ENCODE measurements at regions not wholly inside any gene's neighbourhood (a gene's known extent, or its start where the extent isn't known, plus 50 kb on each side); places are given as distances from the start of the nearest gene placed in this dataset.
"Not testable (repeated sequence)": the region's sequence is repeated elsewhere in the genome, so short reads cannot be mapped to it uniquely, and the experiment has no call there.

DNA sequence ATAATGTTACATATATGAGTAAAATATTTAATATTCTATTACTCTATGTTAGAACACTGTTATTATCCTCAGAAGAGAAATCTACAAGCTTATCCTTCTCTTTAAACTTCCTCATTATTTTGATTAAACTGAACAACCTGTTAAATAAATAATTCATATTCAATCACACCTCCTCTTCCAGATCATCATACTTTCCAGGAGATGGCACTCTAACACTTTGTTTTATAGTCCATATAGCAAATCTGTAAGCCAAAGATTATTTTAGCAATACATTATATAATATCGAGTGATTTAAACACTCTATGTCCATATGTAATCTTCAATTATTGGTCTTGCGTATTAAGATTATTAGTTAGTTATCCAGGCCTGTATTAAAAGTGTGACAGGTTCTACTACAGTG is 694.1 kb downstream of the ANKRD7 start:
- peak in 1 of 2 experiments; percentile 4 for DNase-seq (ENCODE audit: low read depth in 1 of 2, low spot score in 2 of 2)
- H3K4me1 ChIP-seq (replicated peaks): no peaks in the 10 kb centered on the region

DNA sequence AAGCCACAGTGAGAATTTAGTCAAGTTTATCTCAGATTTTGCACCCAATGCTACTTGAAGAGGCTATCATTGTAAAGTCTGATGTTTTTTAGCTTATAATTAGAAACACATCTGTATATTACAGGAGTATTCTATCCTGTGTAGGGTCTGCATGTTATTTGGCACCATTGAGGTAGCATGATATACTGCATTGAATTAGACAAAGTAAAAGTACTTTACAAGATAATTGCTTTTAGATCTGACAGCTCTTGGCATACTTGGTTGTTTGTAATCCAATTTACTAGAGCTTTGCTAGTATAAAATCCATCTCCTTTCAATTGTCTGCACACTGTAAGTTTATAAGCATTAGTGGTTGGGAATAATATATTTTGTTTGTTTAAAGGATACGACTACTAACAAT is 714.3 kb downstream of the ANKRD7 start:
- no peak overlapping the region for H3K27ac ChIP-seq
- H3K4me3 ChIP-seq: no peak overlapping the region
- no peaks in the 10 kb centered on the region for H3K4me1 ChIP-seq (replicated peaks)
- no peaks in the 10 kb centered on the region for H3K9me3 ChIP-seq (replicated peaks)
- no peaks in the 10 kb centered on the region for H3K27me3 ChIP-seq (replicated peaks)
- DNase-seq (ENCODE audit: low read depth in 1 of 2, low spot score in 2 of 2): no peak
- no peaks in the 10 kb centered on the region for H3K36me3 ChIP-seq

More for the DNA sequence above, 694.1 kb downstream of the ANKRD7 start:
- Histone ChIP-seq H3K27ac (no peak overlapping the region), H3K36me3 (no peaks in the 10 kb centered on the region), H3K9me3 (replicated peaks) (no peaks in the 10 kb centered on the region), H3K27me3 (replicated peaks) (no peaks in the 10 kb centered on the region), H3K4me3 (no peak overlapping the region)

DNA sequence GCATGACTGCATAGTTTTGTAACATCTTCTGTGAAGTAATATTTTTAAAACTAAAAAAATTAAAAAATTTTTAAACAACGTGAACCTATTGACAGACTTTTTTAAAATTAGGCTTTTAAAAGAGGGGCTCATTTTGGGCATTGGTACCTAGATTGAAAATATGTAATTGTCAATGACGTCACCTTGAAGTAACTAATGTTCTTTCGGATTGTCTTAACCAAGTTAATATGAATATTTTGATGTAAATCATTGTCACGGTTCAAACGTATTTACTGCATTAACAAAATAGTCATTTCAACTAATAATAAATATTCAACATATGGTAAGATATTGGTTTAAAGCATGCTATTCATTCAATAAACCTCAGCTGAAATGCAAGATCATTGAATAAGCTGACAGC is 719.8 kb downstream of the ANKRD7 start:
- H3K36me3 ChIP-seq: no peaks in the 10 kb centered on the region
- no peaks in the 10 kb centered on the region for H3K27me3 ChIP-seq (replicated peaks)
- no peak overlapping the region for H3K4me3 ChIP-seq
- no peaks in the 10 kb centered on the region for H3K9me3 ChIP-seq (replicated peaks)
- H3K27ac ChIP-seq: no peak overlapping the region
- no peaks in the 10 kb centered on the region for H3K4me1 ChIP-seq (replicated peaks)
- no peak for DNase-seq (ENCODE audit: low read depth in 1 of 2, low spot score in 2 of 2)

GRCh38 chr7:118945911-118946682 is 721.6 kb downstream of the ANKRD7 start:
- Histone ChIP-seq H3K4me1 (replicated peaks) (no peaks in the 10 kb centered on the region), H3K4me3 (no peak overlapping the region), H3K27me3 (replicated peaks) (no peaks in the 10 kb centered on the region), H3K27ac (no peak overlapping the region), H3K36me3 (no peaks in the 10 kb centered on the region), H3K9me3 (replicated peaks) (no peaks in the 10 kb centered on the region)
- no peak for DNase-seq (ENCODE audit: low read depth in 1 of 2, low spot score in 2 of 2)

DNA sequence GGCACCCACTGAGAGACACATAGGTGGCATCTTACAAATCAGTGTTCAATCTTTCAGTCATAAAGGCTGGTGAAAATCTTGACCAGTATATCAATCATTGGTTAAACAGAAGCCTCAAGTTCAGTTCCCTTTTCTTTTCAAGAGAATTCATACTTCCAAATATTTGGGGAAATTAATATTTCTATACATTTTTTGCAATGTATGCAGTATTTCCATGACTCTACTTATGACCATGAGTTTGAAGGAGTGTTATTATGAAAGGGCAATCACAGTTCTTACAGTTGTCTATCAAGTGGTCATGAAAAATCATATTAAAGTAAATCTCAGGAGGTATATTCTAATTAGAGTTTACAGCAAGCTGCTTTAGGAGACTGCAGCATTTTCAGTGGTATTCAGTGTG is 724.0 kb downstream of the ANKRD7 start:
- Histone ChIP-seq H3K27me3 (replicated peaks) (no peaks in the 10 kb centered on the region), H3K36me3 (no peaks in the 10 kb centered on the region), H3K4me1 (replicated peaks) (no peaks in the 10 kb centered on the region), H3K27ac (no peak overlapping the region), H3K9me3 (replicated peaks) (no peaks in the 10 kb centered on the region), H3K4me3 (no peak overlapping the region)
- no peak for DNase-seq (ENCODE audit: low read depth in 1 of 2, low spot score in 2 of 2)

- Histone ChIP-seq H3K27me3 (replicated peaks) (no peaks in the 10 kb centered on the region), H3K27ac (no peak overlapping the region), H3K36me3 (no peaks in the 10 kb centered on the region), H3K4me1 (replicated peaks) (no peaks in the 10 kb centered on the region), H3K4me3 (no peak overlapping the region), H3K9me3 (replicated peaks) (no peaks in the 10 kb centered on the region)
- DNase-seq (ENCODE audit: low read depth in 1 of 2, low spot score in 2 of 2): no peak
These were observed 724.5 kb downstream of the ANKRD7 start for GRCh38 chr7:118949031-118949430.

- H3K27me3 ChIP-seq (replicated peaks); DNase-seq (ENCODE audit: low read depth in 1 of 2, low spot score in 2 of 2); H3K9me3 ChIP-seq (replicated peaks); H3K27ac ChIP-seq; H3K4me3 ChIP-seq; H3K4me1 ChIP-seq (replicated peaks); H3K36me3 ChIP-seq: not testable (repeated sequence)
These were observed 731.8 kb downstream of the ANKRD7 start for GRCh38 chr7:118956285-118956684.

GRCh38 chr7:118969370-118969769 is 744.9 kb downstream of the ANKRD7 start:
- Histone ChIP-seq H3K9me3 (replicated peaks) (no peaks in the 10 kb centered on the region), H3K27me3 (replicated peaks) (no peaks in the 10 kb centered on the region)

DNA sequence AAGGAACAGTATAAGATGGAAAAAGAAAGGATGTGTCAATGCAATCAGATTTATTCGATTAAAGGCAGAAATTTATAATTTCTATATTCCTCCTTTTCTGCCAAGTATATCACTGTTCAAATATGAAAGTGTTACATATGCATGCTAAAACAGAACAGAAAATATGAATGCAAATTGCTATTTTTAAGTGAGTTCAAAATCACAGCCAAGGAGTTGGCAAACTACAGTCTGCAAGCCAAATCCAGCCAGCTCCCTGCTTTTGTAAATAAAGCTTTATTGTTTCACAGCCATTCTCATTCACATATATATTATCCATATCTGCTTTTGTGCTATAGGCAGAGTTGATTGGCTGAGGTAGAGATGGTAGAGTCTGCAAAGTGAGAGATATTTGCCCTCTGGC is 747.2 kb downstream of the ANKRD7 start:
- H3K4me3 ChIP-seq: no peak overlapping the region
- no peaks in the 10 kb centered on the region for H3K9me3 ChIP-seq (replicated peaks)
- DNase-seq (ENCODE audit: low read depth in 1 of 2, low spot score in 2 of 2): no peak
- H3K27me3 ChIP-seq (replicated peaks): no peaks in the 10 kb centered on the region
- H3K4me1 ChIP-seq (replicated peaks): peaks cover 19% of the 10 kb centered on the region
- H3K27ac ChIP-seq: no peak overlapping the region
- H3K36me3 ChIP-seq: no peaks in the 10 kb centered on the region

More at GRCh38 chr7:118969370-118969769, 744.9 kb downstream of the ANKRD7 start:
- Histone ChIP-seq H3K36me3 (no peaks in the 10 kb centered on the region), H3K4me1 (replicated peaks) (peaks cover 9% of the 10 kb centered on the region), H3K27ac (no peak overlapping the region), H3K4me3 (no peak overlapping the region)
- DNase-seq (ENCODE audit: low read depth in 1 of 2, low spot score in 2 of 2): no peak

DNA sequence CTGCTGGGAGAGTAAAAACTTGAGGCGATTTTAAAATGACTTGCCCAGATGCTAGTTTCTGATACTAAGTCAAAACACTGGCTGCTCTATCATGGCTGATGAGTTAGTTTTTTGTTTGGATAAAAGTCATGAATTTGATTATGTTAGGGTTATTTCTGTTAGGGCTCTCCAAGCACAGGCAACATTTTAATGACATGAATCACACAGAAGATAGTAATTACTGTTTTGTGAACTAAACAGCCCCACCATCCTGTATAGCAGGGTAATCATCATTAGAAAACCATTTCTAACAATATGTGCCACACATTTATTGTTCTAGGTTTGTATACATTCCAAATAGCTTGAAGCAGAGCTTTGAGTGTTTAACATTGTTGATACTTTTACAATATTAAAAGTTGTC is 750.3 kb downstream of the ANKRD7 start:
- H3K27ac ChIP-seq: no peak overlapping the region

GRCh38 chr7:118995350-118995749 is 770.8 kb downstream of the ANKRD7 start:
- H3K9me3 ChIP-seq (replicated peaks): no peaks in the 10 kb centered on the region
- H3K27ac ChIP-seq: no peak overlapping the region
- H3K4me3 ChIP-seq: no peak overlapping the region
- no peak for DNase-seq (ENCODE audit: low read depth in 1 of 2, low spot score in 2 of 2)
- H3K36me3 ChIP-seq: no peaks in the 10 kb centered on the region
- no peaks in the 10 kb centered on the region for H3K4me1 ChIP-seq (replicated peaks)
- H3K27me3 ChIP-seq (replicated peaks): no peaks in the 10 kb centered on the region

More for the DNA sequence above, 750.3 kb downstream of the ANKRD7 start:
- Histone ChIP-seq H3K4me3 (no peak overlapping the region), H3K36me3 (no peaks in the 10 kb centered on the region), H3K27me3 (replicated peaks) (no peaks in the 10 kb centered on the region), H3K4me1 (replicated peaks) (peaks cover 19% of the 10 kb centered on the region), H3K9me3 (replicated peaks) (no peaks in the 10 kb centered on the region)
- DNase-seq (ENCODE audit: low read depth in 1 of 2, low spot score in 2 of 2): peak in 1 of 2 experiments; percentile 64

GRCh38 chr7:119007236-119007635 is 782.7 kb downstream of the ANKRD7 start:
- H3K4me3 ChIP-seq: no peak overlapping the region
- DNase-seq (ENCODE audit: low read depth in 1 of 2, low spot score in 2 of 2): no peak
- no peaks in the 10 kb centered on the region for H3K9me3 ChIP-seq (replicated peaks)
- no peak overlapping the region for H3K27ac ChIP-seq
- H3K36me3 ChIP-seq: no peaks in the 10 kb centered on the region
- H3K4me1 ChIP-seq (replicated peaks): no peaks in the 10 kb centered on the region
- no peaks in the 10 kb centered on the region for H3K27me3 ChIP-seq (replicated peaks)

GRCh38 chr7:119010635-119011034 is 786.1 kb downstream of the ANKRD7 start:
- DNase-seq (ENCODE audit: low read depth in 1 of 2, low spot score in 2 of 2): no peak
- H3K36me3 ChIP-seq: no peaks in the 10 kb centered on the region
- H3K9me3 ChIP-seq (replicated peaks): no peaks in the 10 kb centered on the region
- H3K4me3 ChIP-seq: no peak overlapping the region
- H3K4me1 ChIP-seq (replicated peaks): no peaks in the 10 kb centered on the region
- H3K27ac ChIP-seq: no peak overlapping the region
- no peaks in the 10 kb centered on the region for H3K27me3 ChIP-seq (replicated peaks)

- DNase-seq (ENCODE audit: low read depth in 1 of 2, low spot score in 2 of 2): no peak
- Histone ChIP-seq H3K9me3 (replicated peaks) (no peaks in the 10 kb centered on the region), H3K27me3 (replicated peaks) (no peaks in the 10 kb centered on the region), H3K4me3 (no peak overlapping the region), H3K36me3 (no peaks in the 10 kb centered on the region), H3K4me1 (replicated peaks) (no peaks in the 10 kb centered on the region), H3K27ac (no peak overlapping the region)
These were observed 801.9 kb downstream of the ANKRD7 start for GRCh38 chr7:119026391-119026790.

DNA sequence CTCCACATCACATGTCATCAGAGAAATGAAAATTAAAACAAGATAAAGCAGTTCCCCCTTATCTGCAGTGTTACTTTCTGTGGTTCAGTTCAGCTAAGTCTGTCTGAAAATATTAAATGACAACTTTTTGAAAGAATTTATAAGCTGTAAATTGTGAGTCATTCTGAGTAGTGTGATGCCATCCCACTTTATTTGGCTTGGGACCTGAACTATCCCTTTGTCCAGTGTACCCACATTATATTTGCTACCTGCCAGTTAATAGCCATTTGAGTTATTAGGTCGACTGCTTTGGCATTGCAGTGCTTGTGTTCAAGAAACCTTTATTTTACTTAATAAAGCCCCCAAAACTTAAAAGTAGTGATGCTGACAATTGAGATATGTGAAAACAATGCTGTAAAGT is 804.2 kb downstream of the ANKRD7 start:
- no peak for DNase-seq (ENCODE audit: low read depth in 1 of 2, low spot score in 2 of 2)
- Histone ChIP-seq H3K36me3 (no peaks in the 10 kb centered on the region), H3K27ac (no peak overlapping the region), H3K4me1 (replicated peaks) (no peaks in the 10 kb centered on the region), H3K9me3 (replicated peaks) (no peaks in the 10 kb centered on the region), H3K27me3 (replicated peaks) (no peaks in the 10 kb centered on the region), H3K4me3 (no peak overlapping the region)
